Urinary bladder (tissue), 4 donors: ENCODE measurements at regions not wholly inside any gene's neighbourhood (a gene's known extent, or its start where the extent isn't known, plus 50 kb on each side); places are given as distances from the start of the nearest gene placed in this dataset. TPM values are rescaled to one million over a fixed set of nuclear protein-coding genes. Genes with fewer than 3 reads are reported as not detected.
"Not testable (repeated sequence)": the region's sequence is repeated elsewhere in the genome, so short reads cannot be mapped to it uniquely, and the experiment has no call there.

ENCODE experiments used
- DNase-seq: peaks from one replicate; pipeline ENCODE4 v3.0.0-alpha.2; 2015; ENCODE audit errors: extremely low spot score
- H3K27ac ChIP-seq: one replicate; pipeline ENCODE4 v1.5.1; 2013; ENCODE audit warnings: low read depth, mild to moderate bottlenecking, moderate library complexity
- H3K36me3 ChIP-seq: one replicate; pipeline ENCODE4 v1.6.1; 2013; ENCODE audit warnings: mild to moderate bottlenecking, moderate library complexity; ENCODE audit not compliant: insufficient read depth
- H3K4me1 ChIP-seq: one replicate; pipeline ENCODE4 v1.6.1; 2013; ENCODE audit warnings: mild to moderate bottlenecking, moderate library complexity; ENCODE audit not compliant: insufficient read depth
- H3K4me3 ChIP-seq: one replicate; pipeline ENCODE4 v1.5.1; 2013; ENCODE audit warnings: low read depth, low read length
- WGBS: extraction: QIAGEN DNeasy Blood & Tissue Kit; methylation state at CpG from one replicate; pipeline ENCODE4 v1.1.7; 2013; 5-methylcytosine and 5-hydroxymethylcytosine counted together
- small RNA-seq: library from RNA; depleted of rRNA; stranded (forward); fragments of <200 nt; gene quantifications from one replicate; pipeline ENCODE3, GENCODE V24; 2014
- donor health status: healthy with polysubstance abuse.
- donor health status: healthy.

GRCh38 chr7:54454700-54455099 is 87.5 kb upstream of the VSTM2A start:
- not testable (repeated sequence) for H3K4me3 ChIP-seq, H3K4me1 ChIP-seq, H3K36me3 ChIP-seq, DNase-seq, H3K27ac ChIP-seq
- WGBS = 76% methylated on average over 6 of the region's 6 CpGs

- Histone ChIP-seq H3K36me3 (no peaks in the 10 kb centered on the region), H3K4me3 (no peak overlapping the region), H3K4me1 (no peaks in the 10 kb centered on the region), H3K27ac (no peak overlapping the region)
- DNase-seq = no peak
Observed at GRCh38 chr7:54465095-54465494, 77.1 kb upstream of the VSTM2A start.

GRCh38 chr7:54469740-54470139 is 72.4 kb upstream of the VSTM2A start:
- WGBS = 96% methylated on average over 10 of the region's 10 CpGs
- no peak overlapping the region for H3K27ac ChIP-seq
- H3K4me1 ChIP-seq = no peaks in the 10 kb centered on the region
- no peak overlapping the region for H3K4me3 ChIP-seq
- H3K36me3 ChIP-seq = no peaks in the 10 kb centered on the region
- DNase-seq = no peak

GRCh38 chr7:54476609-54477008 is 65.6 kb upstream of the VSTM2A start:
- Histone ChIP-seq H3K27ac (no peak overlapping the region), H3K4me1 (no peaks in the 10 kb centered on the region), H3K36me3 (no peaks in the 10 kb centered on the region), H3K4me3 (no peak overlapping the region)
- 91% methylated on average over 1 of the region's 1 CpG for WGBS
- DNase-seq = no peak

- H3K27ac ChIP-seq = no peak overlapping the region
- WGBS = 79% methylated on average over 1 of the region's 1 CpG
- H3K4me3 ChIP-seq = no peak overlapping the region
- DNase-seq = no peak
- H3K36me3 ChIP-seq = no peaks in the 10 kb centered on the region
- H3K4me1 ChIP-seq = no peaks in the 10 kb centered on the region
Observed at GRCh38 chr7:54477083-54477482, 65.1 kb upstream of the VSTM2A start.

GRCh38 chr7:54483523-54483922 is 58.7 kb upstream of the VSTM2A start:
- Histone ChIP-seq H3K36me3 (no peaks in the 10 kb centered on the region), H3K4me1 (no peaks in the 10 kb centered on the region), H3K27ac (no peak overlapping the region), H3K4me3 (no peak overlapping the region)
- no peak for DNase-seq
- WGBS = 68% methylated on average over 3 of the region's 3 CpGs

GRCh38 chr7:54485044-54485443 is 57.1 kb upstream of the VSTM2A start:
- Histone ChIP-seq H3K27ac (no peak overlapping the region), H3K36me3 (no peaks in the 10 kb centered on the region), H3K4me3 (no peak overlapping the region), H3K4me1 (no peaks in the 10 kb centered on the region)
- DNase-seq = no peak
- 72% methylated on average over 1 of the region's 1 CpG for WGBS

Small RNAs in the stretch of these regions (small RNA-seq; reads per million reads assigned to genes)
- not detected for gene AC074348.1
- 0.12 reads per million for gene RNU2-29P
